Midbrain (tissue), 1 donor: ENCODE measurements at regions not wholly inside any gene's neighbourhood (a gene's known extent, or its start where the extent isn't known, plus 50 kb on each side); places are given as distances from the start of the nearest gene placed in this dataset.

Experiments
- DNase-seq: peaks from one replicate; lab custom pipeline; 2025; lab: John Stamatoyannopoulos, UW

DNA sequence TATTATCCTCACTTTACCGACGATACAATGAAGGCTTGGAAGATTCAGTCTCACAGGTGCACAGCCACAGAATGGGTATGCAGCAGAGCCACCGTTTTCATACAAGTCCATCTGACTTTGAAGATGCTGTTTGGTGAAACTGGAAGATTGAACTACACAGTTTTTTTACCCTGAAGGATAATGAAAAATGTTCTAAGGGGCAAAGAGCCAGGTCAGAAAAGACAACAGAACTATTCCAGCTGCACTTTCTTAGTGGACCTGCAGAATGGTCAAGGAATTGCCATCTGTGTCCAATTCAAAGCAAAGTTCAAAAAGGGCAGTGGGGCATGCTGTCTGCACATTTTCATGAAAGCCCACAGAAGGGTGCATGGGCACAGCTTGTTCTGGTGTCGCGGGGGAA, 127.6 kb upstream of the PDZRN3 start:
- no peak for DNase-seq

DNA sequence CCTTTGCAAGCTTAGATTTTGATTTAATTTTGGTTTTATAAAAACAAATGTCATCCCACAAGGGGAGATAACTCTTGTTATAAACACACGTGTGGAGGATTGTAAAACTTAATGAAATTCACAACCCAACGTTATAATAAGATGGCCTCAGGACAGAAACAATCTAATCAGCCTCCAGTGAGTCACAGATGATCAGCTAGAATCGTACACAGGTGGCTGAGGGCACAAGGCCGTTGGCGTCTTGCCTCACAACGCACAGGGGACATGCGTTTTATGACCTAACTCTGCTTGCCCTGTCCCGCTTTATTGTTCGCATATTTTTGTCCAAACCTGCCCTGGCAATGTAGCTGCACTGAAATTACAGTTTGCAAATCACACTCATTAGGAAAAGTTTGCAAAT, 121.9 kb upstream of the PDZRN3 start:
- no peak for DNase-seq

DNA sequence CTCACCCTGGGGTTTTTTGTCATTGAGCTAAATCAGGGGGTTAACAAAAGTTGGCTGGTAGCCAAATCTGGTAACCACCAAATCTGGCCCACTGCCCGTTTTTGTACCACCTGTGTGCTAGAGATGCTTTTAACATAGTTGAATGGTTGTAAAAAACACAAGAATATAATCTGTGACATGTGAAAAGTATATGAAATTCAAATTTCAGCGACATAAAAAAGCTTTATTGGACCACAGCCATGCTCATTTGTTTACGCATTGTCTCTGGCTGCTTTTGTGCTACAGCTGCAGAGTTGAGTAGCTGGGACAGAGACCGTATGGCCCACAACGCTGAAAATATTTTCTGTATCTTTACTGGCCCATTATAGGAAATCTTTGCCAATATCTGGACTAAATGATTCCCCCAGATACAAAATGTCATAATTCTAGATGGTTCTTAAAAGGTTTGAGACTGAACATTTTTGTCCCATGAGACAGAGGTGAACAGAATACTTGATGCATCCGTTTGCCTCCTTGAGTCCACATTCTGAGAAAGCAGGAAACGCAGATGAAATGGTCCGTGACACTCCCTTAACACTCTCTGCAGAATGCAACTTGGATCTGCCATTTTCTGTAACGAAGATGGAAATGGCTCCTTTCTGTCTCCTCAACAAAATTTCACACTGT, 120.9 kb upstream of the PDZRN3 start:
- peak; percentile 38 for DNase-seq

DNA sequence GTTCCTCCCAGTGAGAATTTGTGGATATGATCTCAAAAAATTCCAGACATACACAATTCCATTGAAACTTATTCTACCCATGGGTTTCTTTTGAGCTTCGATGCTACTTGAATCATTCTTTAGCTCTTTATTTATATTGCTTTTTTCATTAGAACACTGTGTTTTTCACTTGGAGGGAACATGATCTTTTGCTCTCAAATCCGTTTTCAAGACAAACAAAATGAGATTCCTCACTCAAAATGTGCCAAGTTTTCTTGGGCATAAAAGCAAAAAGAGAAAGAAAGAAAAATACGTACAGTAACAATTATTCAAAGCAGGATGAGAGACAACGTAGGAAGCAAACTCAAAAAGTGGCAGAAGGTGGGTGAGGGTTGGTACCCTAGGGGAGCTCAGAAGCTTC, 118.8 kb upstream of the PDZRN3 start:
- no peak for DNase-seq

DNA sequence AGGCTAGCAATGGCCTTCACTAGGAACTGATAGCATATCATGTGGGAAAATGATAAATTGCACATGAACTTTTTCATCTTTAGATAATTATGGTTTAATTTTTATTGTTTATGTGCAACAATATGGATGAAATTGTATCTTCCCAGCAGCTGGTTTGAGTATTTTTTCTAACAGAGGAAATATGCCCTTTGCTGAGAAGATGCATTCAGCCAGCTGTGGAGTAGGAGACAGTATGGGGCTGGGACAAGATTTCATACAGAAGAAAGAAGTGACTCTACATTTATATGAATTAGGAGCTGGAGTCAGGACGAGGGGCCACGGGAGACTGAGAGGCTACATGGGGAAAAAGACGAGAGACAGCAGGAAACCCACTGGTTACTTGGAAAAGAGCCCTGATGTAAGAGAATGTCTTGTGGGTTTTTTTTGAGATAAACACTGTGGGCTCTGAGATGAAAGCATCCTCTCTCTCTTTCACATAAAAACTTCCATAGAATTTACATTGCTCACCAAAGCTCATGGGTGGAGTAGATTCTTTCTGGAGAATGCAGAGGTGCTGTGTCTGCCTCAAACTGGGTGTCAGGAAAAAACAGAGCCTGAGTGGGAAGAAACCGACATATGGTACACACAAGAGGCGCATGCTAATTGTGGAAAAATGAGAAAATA, 115.2 kb upstream of the PDZRN3 start:
- DNase-seq, result no peak

DNA sequence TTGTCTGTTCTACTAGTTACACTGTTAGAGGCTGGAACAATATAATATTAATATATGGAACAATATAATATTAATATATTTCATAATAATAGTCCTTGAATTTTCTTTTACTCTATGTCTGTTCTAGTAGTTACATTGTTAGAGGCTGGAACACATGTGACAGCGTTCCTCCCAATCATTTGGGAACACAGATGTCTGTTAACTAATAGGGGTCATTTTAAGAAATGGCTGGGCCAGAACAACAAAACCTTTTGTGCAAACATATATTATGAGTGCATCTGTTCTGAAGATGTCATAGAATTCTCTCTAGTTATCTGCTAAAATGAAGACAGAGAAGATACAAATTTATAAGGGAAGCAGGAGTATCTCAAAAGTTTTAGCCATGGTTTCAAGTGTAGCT, 114.0 kb upstream of the PDZRN3 start:
- DNase-seq, result no peak

DNA sequence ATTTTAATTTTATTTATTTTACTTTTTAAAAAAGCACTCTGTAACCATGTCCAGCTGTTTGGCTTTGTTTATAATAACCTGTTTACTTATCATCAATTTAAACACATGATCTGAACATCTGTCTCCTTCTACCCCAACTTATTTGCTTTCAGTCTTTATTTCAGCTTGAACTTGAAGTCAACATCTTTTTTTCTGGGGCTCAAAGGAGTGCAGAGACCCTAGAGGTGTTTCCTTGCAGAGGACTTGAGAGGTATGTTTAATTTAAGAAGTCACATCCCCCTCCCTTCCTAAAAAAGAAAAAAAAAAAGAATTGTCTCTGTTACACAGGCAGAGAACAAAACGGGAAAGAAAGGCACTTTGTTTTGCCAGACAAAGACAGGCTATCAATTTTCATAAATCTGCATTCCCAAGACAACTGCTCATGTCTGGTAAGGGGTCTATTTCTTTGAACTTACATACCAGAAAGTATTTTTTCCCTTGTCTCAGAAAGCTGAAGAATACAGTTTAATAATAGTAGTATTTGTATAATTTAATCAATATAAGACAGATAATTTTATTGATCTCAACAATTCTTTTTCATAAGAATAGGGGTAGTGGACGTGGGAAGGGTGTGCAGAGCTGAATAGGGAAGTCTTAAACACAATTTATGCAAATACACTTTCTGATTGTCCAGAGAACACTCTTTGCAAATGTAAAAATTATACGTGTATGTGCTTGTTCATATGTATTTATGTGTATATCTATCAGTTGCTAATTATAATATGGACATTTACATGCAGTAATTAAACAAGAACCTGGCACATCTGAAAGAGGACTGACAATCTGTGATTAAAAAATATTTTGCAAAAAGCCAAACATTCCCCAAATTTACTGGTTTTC, 109.7 kb upstream of the PDZRN3 start:
- DNase-seq, result no peak

DNA sequence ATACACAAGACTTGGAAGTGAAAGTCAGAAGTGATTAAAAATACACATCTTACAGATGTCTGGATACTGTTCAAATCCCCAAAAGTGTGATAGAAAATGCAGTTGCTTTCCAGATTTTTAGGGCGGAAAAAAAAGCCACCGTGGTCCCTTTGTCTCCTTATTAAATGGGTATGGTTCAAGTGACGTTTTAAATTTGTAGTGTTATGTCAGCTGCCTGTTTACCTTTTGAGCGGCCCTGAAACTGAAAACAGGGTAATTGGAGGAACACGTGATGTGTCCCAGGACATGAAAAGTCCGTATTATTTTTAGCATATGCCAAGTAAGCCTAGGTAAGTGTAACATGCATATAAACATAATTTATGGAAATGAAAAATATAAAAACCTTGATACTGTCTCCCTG, 109.0 kb upstream of the PDZRN3 start:
- no peak for DNase-seq

DNA sequence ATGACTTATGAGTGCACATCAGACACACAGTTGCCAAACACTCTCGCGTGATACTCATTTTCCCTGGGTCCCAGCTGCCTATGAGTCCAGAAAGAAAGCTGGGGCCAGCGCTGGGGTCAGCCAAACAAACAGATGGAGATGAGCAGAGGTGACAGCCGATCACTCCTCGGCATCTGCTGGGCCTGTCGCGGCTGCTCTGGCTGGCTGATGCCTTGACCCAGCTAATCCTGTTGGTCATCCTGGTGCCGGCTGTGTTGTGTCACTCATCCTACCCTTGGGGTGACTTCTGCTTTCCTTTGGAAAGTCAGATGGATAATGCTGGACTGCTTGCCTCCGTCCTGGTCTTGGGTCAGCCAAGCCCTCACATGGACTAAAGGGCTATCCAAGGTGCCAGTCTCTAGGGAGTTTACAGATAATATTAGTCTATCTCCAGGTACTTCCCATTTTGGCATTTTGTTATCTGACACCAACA, 105.3 kb upstream of the PDZRN3 start:
- no peak for DNase-seq

DNA sequence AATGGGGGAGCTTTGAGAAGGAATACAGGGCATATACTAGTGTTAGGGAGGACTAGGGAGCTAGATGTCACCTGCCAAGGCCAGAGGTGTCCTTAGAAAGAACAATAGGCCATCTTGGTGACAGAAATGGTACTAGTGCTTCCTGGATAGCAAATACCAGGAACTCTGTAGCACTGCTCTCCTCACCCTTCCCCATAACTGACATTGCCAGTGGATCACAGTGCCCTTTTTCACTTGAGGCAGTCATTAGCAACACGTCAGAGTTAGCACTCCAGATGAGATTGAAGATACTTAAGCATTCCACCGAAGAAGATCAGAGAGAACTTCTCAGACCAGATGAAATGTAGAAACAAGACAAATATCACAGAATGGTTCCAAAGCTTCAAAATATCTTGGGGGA, 103.1 kb upstream of the PDZRN3 start:
- DNase-seq, result no peak

DNA sequence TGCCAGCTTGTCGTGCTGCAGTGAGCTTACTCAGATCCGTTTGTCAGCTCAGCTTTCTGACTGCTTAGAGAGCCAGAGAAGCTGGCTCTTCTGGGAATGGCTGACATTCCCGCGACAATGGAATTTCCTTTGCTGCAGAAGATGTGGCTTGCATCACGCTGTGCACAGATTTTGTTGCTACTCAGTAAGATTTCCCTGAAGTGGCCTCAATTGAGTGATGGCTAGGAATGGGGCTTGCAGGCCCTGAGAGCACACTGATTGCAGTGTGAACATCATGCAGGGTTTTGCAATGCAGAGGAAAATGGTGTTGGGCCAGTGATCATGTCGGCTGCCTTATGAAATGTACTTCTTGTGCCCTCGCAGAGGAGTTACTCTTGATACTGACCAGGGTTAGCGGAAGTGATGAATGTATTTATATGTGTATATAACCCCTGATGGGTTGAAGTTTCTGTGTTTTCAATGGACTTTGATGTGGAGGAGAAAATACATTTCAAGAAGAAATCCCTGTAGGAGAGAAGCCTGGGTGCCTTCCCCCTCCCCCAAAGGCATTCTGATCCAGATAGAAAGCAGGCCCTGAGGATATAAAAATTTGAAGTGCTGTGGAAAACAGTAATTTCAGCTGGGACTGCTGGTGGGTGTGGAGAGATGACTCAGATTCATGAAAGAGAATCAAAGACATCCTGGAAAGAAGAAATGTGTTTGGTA, 102.5 kb upstream of the PDZRN3 start:
- no peak for DNase-seq

DNA sequence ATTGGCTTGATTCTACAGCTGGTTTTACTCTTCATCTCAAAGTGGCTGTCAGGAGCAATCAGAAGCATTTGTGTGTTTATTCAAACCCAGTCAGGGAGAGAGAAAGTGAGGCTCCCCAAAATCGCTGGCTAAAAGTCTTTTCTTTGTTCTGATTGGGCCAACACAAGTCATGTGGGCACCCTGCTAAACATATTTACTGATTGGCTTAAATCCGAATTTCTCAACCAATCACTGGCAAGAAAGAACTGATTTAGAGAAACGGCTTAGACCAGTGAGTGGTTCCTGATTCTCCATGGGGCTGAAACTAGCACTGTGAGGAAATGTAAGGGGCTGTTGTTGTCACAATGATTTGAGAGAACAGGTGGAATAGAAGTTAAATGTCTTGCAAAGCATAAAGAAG, 98.9 kb upstream of the PDZRN3 start:
- no peak for DNase-seq

DNA sequence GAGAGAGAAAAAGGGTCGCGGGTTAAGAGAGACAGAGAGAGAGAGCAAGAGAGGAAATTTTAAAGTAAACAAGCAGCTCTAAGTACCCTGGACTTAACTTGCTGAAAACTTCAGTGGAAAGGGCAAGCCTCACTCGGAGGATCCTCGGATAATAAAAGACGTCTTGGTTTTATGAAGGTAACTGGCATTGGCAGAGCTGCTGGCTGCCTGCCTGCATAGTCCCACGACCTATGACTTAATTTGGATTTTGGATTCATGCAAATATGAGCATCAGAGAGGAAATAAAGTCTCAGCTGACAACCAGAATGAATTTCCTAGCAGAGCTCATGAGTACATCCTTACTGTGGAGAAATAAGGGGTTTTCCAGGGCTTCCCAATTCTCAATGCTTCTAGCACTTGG, 95.1 kb upstream of the PDZRN3 start:
- no peak for DNase-seq

DNA sequence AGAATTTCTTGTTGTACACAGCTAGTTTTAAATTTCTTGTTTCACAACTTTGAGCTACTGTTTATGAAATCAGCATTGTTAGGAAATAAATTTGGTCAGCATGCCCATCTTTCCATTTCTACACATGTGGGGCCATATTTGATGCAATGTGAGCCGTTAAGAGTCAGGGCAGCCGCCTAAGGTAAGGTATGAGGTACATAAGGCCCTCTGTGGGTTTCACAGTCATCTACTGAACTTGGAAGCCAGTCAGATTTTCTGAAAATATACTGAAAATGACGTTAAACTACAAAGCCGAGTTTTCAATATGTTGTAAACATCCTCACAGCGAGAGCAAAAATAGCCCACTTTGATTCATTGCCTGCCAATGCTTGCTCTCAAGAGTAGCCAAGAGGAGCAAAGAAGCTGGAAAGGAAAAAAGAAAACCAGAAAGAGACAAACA, 94.7 kb upstream of the PDZRN3 start:
- no peak for DNase-seq

DNA sequence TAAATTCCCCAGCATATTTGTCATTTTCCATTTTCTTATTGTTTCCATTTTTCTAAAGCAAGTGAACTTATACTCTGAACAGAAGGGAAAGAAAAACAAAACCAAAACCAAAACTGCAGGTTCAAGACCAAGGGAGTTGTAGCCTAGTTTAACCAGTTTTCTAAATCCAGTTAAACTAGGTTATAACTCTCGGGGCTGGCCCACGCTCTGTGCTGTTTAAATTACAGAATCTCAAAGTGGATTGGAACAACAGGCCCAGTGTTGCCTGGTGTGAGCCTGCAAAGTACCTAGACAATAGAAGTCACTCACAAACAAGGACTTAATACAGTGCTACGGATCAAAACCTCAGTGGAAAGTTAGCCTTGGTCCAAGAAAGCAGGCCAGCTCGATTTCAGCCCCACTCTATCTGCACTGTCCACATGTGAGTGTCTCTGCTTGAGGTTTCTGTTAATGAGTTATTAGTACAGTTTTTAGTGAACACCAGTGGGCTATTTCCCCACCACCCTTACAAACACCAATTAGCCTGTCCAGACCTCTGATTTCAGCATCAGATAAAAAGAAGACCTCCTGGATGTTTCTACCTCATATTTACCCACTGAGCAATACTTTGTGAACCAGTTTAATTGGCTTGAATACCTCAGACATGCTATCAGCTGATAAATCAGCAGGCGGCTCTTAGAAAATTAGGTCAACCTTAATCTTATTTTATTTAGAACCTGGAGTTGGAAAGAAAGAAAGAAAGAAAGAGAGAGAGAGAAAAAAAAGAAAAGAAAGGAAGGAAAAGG, 93.8 kb upstream of the PDZRN3 start:
- DNase-seq, result no peak

DNA sequence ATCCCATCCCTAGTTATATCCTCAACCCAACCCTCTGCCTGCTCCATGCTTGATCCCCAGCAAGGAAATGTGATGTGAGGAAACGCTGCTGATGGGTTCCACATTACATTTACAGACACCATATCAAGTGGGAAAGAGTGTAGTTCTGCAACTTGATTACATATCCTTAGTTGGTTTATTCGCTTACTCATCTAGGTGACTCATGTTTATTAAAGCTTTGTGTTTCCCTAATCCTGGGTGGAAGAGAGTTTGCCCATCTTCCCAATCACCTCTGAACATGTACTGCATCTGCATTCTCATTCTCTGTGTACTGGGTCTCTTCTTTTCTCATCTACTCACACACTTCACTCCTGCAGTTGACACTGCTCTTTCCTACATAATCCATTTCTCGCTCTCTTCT, 91.7 kb upstream of the PDZRN3 start:
- DNase-seq, result no peak

DNA sequence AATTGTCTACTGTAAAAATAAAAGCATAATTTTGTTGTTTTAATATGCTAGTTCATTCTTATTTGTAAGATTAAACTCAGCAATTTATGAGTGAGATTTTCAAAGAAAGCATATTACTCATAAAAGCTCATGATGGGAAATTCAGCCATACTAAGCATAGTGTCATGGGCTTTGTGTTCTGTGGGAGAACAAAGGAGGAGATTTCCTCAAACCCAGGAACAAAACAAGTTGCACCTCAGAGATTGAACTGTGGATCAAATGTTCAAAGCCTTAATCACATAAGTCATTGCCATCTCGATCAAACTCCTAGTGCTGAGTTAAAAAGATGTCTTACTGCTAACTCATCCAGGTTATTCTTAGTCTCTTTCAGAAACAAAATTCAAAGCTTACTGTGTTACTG, 85.6 kb upstream of the PDZRN3 start:
- no peak for DNase-seq

DNA sequence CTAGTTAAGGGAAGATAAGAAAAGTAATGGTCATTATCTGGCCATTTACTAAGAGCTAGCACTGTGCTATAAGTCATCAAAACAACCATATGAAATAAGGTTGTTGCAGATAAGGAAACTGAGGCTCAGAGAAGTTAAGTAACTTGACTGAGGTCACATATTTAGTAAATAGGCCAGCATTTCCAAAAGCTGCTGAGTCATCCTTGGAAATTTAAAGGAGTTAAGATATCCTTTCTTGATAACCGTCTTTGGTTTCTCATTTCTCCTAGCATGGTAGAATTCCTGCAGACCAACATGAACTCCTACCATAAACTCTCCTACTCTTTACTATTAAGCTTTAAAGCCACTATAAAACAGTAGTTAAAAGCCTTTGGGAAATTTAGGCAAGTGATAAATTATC, 85.0 kb upstream of the PDZRN3 start:
- DNase-seq, result no peak

DNA sequence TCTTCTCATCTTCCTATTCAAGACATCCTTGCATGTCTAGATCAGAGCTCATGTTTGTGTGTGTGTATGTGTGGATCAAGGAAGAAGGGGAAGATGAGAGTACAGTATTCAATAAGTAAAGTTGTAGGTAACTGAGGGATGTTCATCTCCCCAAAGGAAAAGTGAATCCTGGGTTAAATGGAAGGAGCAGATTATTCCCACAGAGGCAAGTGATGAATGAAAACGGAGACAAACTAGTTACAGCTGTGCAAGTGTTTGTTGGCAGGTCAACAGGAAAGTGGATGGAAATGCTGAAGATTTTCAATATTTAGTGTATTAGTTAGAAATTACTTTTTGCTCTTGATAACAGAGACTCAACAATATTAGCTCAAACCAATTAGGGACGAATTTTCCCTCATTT, 84.2 kb upstream of the PDZRN3 start:
- DNase-seq, result no peak

DNA sequence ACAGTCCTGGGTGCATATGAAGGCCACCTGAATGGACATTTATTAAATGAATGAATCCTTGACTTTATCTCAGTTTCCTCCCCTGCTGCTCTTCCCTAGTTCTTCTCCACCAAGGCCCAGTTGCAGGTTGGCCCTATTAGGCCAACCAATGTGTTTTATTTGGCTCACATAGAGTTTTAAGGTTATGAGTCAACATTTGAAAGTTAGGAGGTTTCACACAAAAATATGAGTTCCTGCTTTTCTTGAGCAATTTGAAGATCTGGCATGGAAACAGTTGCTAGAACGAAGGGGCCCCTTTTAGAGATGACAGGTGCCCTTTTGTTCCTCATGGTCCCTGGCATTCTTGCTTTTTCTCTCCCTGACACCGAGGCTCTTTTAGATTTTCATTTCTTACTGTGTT, 83.0 kb upstream of the PDZRN3 start:
- DNase-seq, result no peak

DNA sequence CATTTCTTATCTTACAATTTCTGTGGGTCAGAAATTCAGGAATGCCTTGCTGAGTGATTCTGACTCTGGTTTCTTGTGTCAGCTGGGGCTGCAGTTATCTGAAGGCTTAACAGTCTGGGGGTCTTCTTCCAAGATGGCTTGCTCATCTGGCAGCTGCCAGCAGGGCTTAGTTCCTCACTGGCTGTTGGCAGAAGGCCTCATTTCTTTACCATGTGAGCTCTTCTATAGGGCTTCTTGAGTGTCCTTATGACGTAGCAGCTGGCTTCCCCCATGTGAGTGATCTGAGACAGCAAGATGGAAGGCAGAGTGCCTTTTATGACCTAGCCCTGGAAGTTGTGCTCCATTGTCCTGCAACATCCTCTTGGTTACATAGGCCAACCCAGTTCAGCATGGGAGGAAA, 82.0 kb upstream of the PDZRN3 start:
- DNase-seq, result no peak

DNA sequence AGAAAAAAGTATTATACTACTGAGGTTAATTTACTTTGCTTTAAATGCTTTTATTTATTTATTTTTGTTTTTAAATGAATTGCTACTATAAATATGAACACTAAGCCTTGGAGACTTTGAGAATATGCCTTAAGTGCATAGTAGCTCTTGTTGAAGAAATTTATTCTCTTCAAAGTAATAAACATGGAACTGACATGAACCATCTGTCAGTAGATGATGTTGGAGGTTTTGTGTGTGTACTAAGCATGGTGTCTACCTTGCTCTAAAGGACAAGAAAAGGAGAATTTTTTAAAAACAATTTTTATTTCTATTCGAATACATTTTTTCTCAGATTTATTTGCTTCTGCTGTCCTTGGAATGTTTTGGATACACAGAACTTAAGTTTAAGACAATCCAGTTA, 81.1 kb upstream of the PDZRN3 start:
- no peak for DNase-seq
